Hepatocyte (in vitro differentiated cells): ENCODE measurements at regions not wholly inside any gene's neighbourhood (a gene's known extent, or its start where the extent isn't known, plus 50 kb on each side); places are given as distances from the start of the nearest gene placed in this dataset.

Experiments
- DNase-seq: peaks from one replicate; pipeline ENCODE4 v3.0.0-alpha.2; 2016; ENCODE audit warnings: low spot score
- H2AFZ ChIP-seq: fragments of 200-600 bp; sonication (generic); 2 replicates; pipeline ENCODE4 v1.6.0; 2016; ENCODE audit warnings: antibody characterized with exemption, mild to moderate bottlenecking
- H3K27ac ChIP-seq: fragments of 200-600 bp; sonication (generic); 2 replicates; pipeline ENCODE4 v1.5.1; 2016; ENCODE audit warnings: mild to moderate bottlenecking
- H3K27me3 ChIP-seq: fragments of 200-600 bp; sonication (generic); 2 replicates; pipeline ENCODE4 v1.6.1; 2016
- H3K36me3 ChIP-seq: fragments of 200-600 bp; sonication (generic); replicated peaks from 2 replicates; pipeline ENCODE4 v1.5.1; 2016; ENCODE audit warnings: low read depth; ENCODE audit not compliant: insufficient read depth
- H3K4me1 ChIP-seq: fragments of 200-600 bp; sonication (generic); 2 replicates; pipeline ENCODE4 v1.5.1; 2016; ENCODE audit warnings: mild to moderate bottlenecking, moderate library complexity; ENCODE audit not compliant: insufficient read depth
- H3K4me2 ChIP-seq: fragments of 200-600 bp; sonication (generic); 2 replicates; pipeline ENCODE4 v1.6.0; 2016
- H3K4me3 ChIP-seq: fragments of 200-600 bp; sonication (generic); 2 replicates; pipeline ENCODE4 v1.5.1; 2016; ENCODE audit warnings: mild to moderate bottlenecking
- H3K79me2 ChIP-seq: fragments of 200-600 bp; sonication (generic); 2 replicates; pipeline ENCODE4 v1.6.0; 2017; ENCODE audit warnings: mild to moderate bottlenecking
- H3K9me2 ChIP-seq: fragments of 200-600 bp; sonication (generic); replicated peaks from 2 replicates; pipeline ENCODE4 v1.6.0; 2017; ENCODE audit warnings: mild to moderate bottlenecking; ENCODE audit not compliant: insufficient read depth
- H3K9me3 ChIP-seq: fragments of 200-600 bp; sonication (generic); 2 replicates; pipeline ENCODE4 v1.5.1; 2016; ENCODE audit warnings: low read depth, mild to moderate bottlenecking
- H4K20me1 ChIP-seq: fragments of 200-600 bp; sonication (generic); 2 replicates; pipeline ENCODE4 v1.6.0; 2016; ENCODE audit warnings: mild to moderate bottlenecking; ENCODE audit not compliant: insufficient read depth, poor library complexity, severe bottlenecking
- CTCF ChIP-seq: fragments of 200-600 bp; sonication (generic); IDR thresholded peaks from 2 replicates; pipeline ENCODE4 v1.5.1; 2016; ENCODE audit warnings: antibody characterized with exemption, mild to moderate bottlenecking; ENCODE audit not compliant: poor library complexity
- EZH2 ChIP-seq: fragments of 200-600 bp; sonication (generic); IDR thresholded peaks from 2 replicates; pipeline ENCODE4 v1.6.1; 2016; ENCODE audit warnings: antibody characterized with exemption, mild to moderate bottlenecking, borderline replicate concordance
- EZH2phosphoT487 ChIP-seq: fragments of 200-600 bp; sonication (generic); IDR thresholded peaks from one replicate; pipeline ENCODE4 v1.6.1; 2018; ENCODE audit warnings: antibody characterized with exemption, mild to moderate bottlenecking, low read depth, moderate library complexity; ENCODE audit not compliant: unreplicated experiment, severe bottlenecking
- WGBS: methylation state at CpG from one replicate; pipeline ENCODE4 v1.1.6; 2016; ENCODE audit warnings: low lambda C conversion rate; ENCODE audit errors: missing lambda C conversion rate; 5-methylcytosine and 5-hydroxymethylcytosine counted together

GRCh38 chr6:169024047-169024660, 229.5 kb downstream of the THBS2 start:
- no peak for DNase-seq
- Histone ChIP-seq H3K4me1 (no peaks in the 10 kb centered on the region), H3K27ac (no peak overlapping the region), H3K4me3 (no peak overlapping the region), H3K9me2 (no peaks in the 10 kb centered on the region), H3K79me2 (no peaks in the 10 kb centered on the region), H4K20me1 (no peaks in the 10 kb centered on the region), H2AFZ (no peak overlapping the region), H3K27me3 (no peaks in the 10 kb centered on the region), H3K9me3 (no peaks in the 10 kb centered on the region), H3K4me2 (no peak overlapping the region), H3K36me3 (no peaks in the 10 kb centered on the region)
- TF ChIP-seq EZH2, result no peak
- 98% methylated on average over 22 of the region's 54 CpGs for WGBS

GRCh38 chr6:169023161-169023874, 230.3 kb downstream of the THBS2 start:
- no peaks in the 10 kb centered on the region for H3K9me2 ChIP-seq
- no peaks in the 10 kb centered on the region for H3K36me3 ChIP-seq
- H3K4me2 ChIP-seq, result no peak overlapping the region
- 94% methylated on average over 23 of the region's 23 CpGs for WGBS
- H4K20me1 ChIP-seq, result no peaks in the 10 kb centered on the region
- DNase-seq, result no peak
- no peaks in the 10 kb centered on the region for H3K9me3 ChIP-seq
- no peaks in the 10 kb centered on the region for H3K79me2 ChIP-seq
- no peak overlapping the region for H3K27ac ChIP-seq
- no peak overlapping the region for H3K4me3 ChIP-seq
- no peaks in the 10 kb centered on the region for H3K27me3 ChIP-seq
- H2AFZ ChIP-seq, result no peak overlapping the region
- no peaks in the 10 kb centered on the region for H3K4me1 ChIP-seq
- TF ChIP-seq CTCF (no peak), EZH2phosphoT487 (no peak), EZH2 (no peak)

- H2AFZ ChIP-seq, result no peak overlapping the region
- WGBS, result 91% methylated on average over 12 of the region's 12 CpGs
- H3K9me2 ChIP-seq, result no peaks in the 10 kb centered on the region
- H4K20me1 ChIP-seq, result no peaks in the 10 kb centered on the region
- H3K4me2 ChIP-seq, result no peak overlapping the region
- no peaks in the 10 kb centered on the region for H3K4me1 ChIP-seq
- no peak for TF ChIP-seq EZH2phosphoT487
- TF ChIP-seq CTCF, result no peak
- no peak for TF ChIP-seq EZH2
- H3K27me3 ChIP-seq, result no peaks in the 10 kb centered on the region
- DNase-seq, result no peak
- no peak overlapping the region for H3K4me3 ChIP-seq
- H3K9me3 ChIP-seq, result no peaks in the 10 kb centered on the region
- no peaks in the 10 kb centered on the region for H3K36me3 ChIP-seq
- H3K27ac ChIP-seq, result no peak overlapping the region
- no peaks in the 10 kb centered on the region for H3K79me2 ChIP-seq
Observed at GRCh38 chr6:169022079-169022478, 231.6 kb downstream of the THBS2 start.

- no peak for TF ChIP-seq EZH2phosphoT487
- TF ChIP-seq EZH2, result no peak
- TF ChIP-seq CTCF, result no peak
- no peak overlapping the region for H3K4me2 ChIP-seq
- 93% methylated on average over 8 of the region's 8 CpGs for WGBS
Observed at GRCh38 chr6:169020821-169021220, 232.8 kb downstream of the THBS2 start.

More at GRCh38 chr6:169020821-169021220, 232.8 kb downstream of the THBS2 start:
- Histone ChIP-seq H3K27me3 (no peaks in the 10 kb centered on the region), H3K27ac (no peak overlapping the region), H4K20me1 (no peaks in the 10 kb centered on the region), H3K4me1 (no peaks in the 10 kb centered on the region), H3K9me2 (no peaks in the 10 kb centered on the region), H3K36me3 (no peaks in the 10 kb centered on the region), H3K9me3 (no peaks in the 10 kb centered on the region), H2AFZ (no peak overlapping the region), H3K4me3 (no peak overlapping the region), H3K79me2 (no peaks in the 10 kb centered on the region)
- DNase-seq, result no peak
